ENCODE measurements at regions not wholly inside any gene's neighbourhood (a gene's known extent, or its start where the extent isn't known, plus 50 kb on each side); places are given as distances from the start of the nearest gene placed in this dataset.

DNA sequence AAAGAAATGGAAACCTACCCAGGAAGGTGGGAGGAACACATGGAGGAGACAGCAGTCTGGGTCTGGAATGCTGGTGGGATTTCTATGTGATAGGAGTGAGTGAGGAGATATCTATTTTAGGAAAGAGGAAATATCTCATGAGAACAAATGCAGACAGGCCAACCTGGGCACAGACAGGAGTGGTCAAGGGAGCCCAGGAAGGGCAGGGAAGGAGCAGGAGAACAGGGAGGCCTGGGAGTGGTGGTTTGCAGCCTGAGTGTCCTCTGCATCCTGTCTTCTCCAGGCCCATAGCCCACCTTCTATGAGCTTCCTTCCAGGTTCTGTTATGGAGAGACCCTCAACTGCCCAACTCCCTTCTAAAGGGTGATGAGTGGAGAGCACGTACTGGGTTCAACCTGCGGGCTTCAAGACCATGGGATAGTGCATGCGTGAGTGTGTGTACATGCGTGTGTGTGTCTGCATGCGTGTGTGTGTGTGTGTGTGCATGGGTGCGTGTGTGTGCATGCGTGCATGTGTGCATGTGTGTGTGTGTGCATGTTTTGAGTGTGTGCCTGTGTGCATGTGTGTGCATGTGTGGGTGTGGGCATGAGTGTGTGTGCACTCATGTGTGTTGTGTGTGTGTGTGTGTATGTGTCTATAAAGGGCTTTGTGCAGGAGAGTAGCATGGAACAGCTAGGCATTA lies 200.1 kb downstream of the CXCL12 start:
- H3K4me3 ChIP-seq (ENCODE audit: low read depth, low read length), result no peak overlapping the region
- TF ChIP-seq, protein P1, sequence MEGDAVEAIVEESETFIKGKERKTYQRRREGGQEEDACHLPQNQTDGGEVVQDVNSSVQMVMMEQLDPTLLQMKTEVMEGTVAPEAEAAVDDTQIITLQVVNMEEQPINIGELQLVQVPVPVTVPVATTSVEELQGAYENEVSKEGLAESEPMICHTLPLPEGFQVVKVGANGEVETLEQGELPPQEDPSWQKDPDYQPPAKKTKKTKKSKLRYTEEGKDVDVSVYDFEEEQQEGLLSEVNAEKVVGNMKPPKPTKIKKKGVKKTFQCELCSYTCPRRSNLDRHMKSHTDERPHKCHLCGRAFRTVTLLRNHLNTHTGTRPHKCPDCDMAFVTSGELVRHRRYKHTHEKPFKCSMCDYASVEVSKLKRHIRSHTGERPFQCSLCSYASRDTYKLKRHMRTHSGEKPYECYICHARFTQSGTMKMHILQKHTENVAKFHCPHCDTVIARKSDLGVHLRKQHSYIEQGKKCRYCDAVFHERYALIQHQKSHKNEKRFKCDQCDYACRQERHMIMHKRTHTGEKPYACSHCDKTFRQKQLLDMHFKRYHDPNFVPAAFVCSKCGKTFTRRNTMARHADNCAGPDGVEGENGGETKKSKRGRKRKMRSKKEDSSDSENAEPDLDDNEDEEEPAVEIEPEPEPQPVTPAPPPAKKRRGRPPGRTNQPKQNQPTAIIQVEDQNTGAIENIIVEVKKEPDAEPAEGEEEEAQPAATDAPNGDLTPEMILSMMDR (IDR thresholded peaks at IDR 0.05; ENCODE audit: low read depth, low read length), result no peak
- in situ Hi-C loops (cut with HindIII; ENCODE audit: low sequenced_read_pairs), result no loop called here
- DNase-seq (ENCODE audit: low read depth, low spot score), result no peak

DNA sequence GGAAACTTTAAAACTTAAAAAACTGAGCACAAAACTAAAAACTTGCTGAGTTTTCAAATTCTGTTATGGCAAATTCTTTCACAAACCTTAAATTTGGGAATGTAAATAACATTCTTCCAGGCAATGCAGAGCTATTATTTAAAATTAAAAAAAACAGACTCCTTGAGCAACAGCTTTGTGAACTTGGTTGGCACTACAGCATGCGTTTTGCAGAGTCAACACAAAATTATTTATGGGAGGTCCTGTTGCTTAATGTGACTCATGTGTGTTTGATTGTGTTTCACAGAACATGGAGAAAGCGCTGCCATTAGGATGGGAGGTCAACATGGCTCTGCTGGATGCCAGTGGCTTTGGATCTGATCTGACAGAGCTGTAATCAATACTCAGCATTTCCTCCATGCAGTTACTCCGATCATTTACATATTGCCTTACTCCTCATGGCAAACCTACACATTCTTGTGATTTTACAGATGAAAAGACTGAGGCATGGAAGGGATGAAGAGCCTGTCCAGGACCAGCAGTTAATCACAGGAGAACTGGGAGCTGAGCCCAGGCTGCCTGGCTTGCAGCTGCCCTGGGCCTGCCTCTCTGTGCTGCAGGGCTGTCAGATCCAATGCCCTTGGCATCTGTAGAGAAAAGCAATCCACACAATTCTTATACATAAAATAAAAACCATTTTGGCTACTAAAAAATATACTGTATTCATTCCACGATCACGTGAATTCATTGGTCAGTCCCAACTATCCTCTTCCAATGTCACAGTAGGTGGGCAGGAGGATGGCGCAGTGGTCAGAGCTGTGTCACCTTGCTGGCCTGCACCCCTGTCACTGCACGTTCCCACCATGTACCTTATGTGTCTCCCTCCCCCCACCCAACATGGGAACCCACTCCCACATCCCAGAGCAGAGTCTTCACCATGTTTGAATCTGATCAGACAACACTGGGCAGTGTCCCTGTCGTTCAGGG lies 200.9 kb downstream of the CXCL12 start:
- no peak overlapping the region for H3K4me3 ChIP-seq (ENCODE audit: low read depth, low read length)
- in situ Hi-C loops (cut with HindIII; ENCODE audit: low sequenced_read_pairs), result no loop called here
- no peak for DNase-seq (ENCODE audit: low read depth, low spot score)
- TF ChIP-seq, protein P1 (IDR thresholded peaks at IDR 0.05; ENCODE audit: low read depth, low read length), result no peak

DNA sequence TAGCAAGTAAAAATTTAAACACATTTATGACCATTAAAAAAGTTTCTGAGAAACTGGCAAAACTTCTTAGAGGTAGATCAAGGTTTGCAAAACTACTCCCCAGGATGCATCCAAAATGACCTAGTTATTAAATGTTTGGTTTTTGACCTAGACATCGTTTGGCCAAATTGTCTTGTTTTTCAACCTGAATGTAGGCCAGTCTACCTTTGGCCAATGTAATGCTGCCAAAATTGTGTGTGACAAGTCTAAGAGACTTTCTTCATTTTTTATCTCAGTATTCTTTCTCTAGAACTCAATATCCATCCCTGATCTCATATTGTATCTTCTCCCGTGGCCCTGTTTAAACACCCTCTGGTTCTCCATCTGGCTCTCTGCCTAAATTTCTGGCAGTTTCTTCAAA lies 202.0 kb downstream of the CXCL12 start:
- TF ChIP-seq, protein P1 (IDR thresholded peaks at IDR 0.05; ENCODE audit: low read depth, low read length), result no peak
- H3K4me3 ChIP-seq (ENCODE audit: low read depth, low read length), result no peak overlapping the region
- no peak for DNase-seq (ENCODE audit: low read depth, low spot score)
- in situ Hi-C loops (cut with HindIII; ENCODE audit: low sequenced_read_pairs), result no loop called here

DNA sequence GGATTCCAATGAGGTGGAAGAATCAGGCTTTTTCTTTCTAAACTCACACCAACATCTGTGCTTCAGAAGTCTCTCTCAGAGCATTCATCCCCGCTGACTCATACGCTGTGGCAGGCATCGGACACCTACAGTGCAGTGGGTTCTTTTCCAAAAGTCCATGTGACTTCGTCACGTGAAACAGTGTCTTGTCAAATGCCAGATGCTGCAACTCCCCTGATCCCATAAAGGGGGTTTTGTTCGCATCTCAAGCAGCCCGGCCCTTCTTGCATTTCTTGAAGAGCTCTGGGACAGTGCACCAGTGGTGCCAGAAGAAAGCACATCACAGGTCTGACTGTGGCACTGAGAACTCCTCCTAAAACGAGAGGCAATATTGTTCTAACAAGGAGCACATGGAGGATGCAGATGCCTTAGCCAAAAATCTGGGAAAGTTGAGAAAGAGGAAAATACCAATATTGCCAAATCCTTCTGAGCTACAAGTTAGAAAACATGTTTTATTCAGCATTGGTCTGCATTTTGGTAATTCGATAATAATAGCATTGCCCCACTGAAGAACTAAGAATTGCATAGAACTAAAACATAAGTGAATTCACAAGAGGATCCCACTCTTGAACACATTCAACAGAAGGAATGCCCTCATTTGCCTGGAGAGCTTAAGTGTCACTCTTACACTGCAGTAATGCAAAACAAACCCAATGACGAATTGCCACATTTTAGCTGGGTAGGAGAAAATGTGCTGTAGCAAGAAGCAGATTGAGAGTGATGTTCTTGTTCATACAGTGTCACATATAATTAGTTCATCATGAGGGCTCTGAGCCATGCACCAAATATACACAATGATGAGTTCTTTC lies 204.4 kb downstream of the CXCL12 start:
- H3K4me3 ChIP-seq (ENCODE audit: low read depth, low read length), result no peak overlapping the region
- peak; percentile 91 for DNase-seq (ENCODE audit: low read depth, low spot score)
- TF ChIP-seq, protein P1 (IDR thresholded peaks at IDR 0.05; ENCODE audit: low read depth, low read length), result no peak
- in situ Hi-C loops (cut with HindIII; ENCODE audit: low sequenced_read_pairs), result no loop called here

DNA sequence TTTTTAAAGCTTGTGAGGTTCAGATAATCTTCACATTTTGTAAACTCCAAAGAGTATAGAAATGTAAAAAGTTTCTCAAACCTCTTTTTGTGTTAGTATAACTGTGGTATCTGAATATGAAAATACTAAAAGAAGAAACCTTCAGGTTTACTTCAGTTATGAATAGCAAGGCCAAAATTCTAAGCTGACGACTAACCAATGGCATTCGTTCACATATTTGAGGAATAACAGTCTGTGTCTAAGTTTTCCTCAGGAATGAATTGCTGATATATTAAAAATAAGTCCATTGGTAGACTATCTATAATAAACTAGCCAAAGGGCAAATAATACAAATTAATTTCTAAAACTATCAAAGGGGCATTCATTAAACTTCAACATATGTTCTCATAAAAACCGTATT lies 206.0 kb downstream of the CXCL12 start:
- no peak overlapping the region for H3K4me3 ChIP-seq (ENCODE audit: low read depth, low read length)
- in situ Hi-C loops (cut with HindIII; ENCODE audit: low sequenced_read_pairs), result no loop called here
- TF ChIP-seq, protein P1 (IDR thresholded peaks at IDR 0.05; ENCODE audit: low read depth, low read length), result no peak
- no peak for DNase-seq (ENCODE audit: low read depth, low spot score)

DNA sequence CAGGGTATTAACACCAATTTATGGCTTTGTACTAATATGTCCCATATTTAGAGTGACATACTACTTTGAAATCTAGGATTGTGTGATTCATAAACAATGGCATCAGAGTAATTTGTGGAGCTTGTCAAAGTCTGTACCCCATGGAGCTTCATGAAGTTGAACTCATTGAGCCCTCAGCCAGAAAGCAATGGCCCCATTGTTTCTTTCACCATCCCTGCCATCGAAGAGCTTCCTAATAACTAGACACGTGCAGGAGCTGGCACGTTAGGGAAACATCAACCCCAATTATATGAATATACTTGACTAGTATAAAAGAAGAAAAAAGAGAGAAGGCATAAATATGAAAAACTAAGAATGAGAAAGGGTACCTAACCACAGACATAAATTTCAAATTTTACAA lies 206.6 kb downstream of the CXCL12 start:
- no peak overlapping the region for H3K4me3 ChIP-seq (ENCODE audit: low read depth, low read length)
- TF ChIP-seq, protein P1 (IDR thresholded peaks at IDR 0.05; ENCODE audit: low read depth, low read length), result no peak
- no peak for DNase-seq (ENCODE audit: low read depth, low spot score)
- in situ Hi-C loops (cut with HindIII; ENCODE audit: low sequenced_read_pairs), result no loop called here
